ENCODE measurements at regions not wholly inside any gene's neighbourhood (a gene's known extent, or its start where the extent isn't known, plus 50 kb on each side); places are given as distances from the start of the nearest gene placed in this dataset.

GRCh38 chr16:79434092-79434491, 166.4 kb downstream of the MAF start:
- TF ChIP-seq CTCF (IDR thresholded peaks at IDR 0.05; ENCODE audit: insufficient read depth, low read depth, low read length) (no peak), EZH2 (IDR thresholded peaks at IDR 0.05; ENCODE audit: insufficient read depth, low read length) (no peak)
